SK-N-SH (cell line): ENCODE measurements at regions not wholly inside any gene's neighbourhood (a gene's known extent, or its start where the extent isn't known, plus 50 kb on each side); places are given as distances from the start of the nearest gene placed in this dataset.

ENCODE experiments used
- CTCF ChIA-PET: fragments of 300-600, 350-600 bp; formaldehyde crosslinking; extraction: SDS; loops from one replicate; lab custom pipeline; 2021; lab: Yijun Ruan, JAX
- POLR2A ChIA-PET: fragments of 350-600 bp; sonication (Branson Sonifier 250); formaldehyde crosslinking; extraction: SDS; loops from one replicate; lab custom pipeline; 2020; ENCODE audit warnings: antibody characterized with exemption, inconsistent platforms; lab: Yijun Ruan, JAX
- DNase-seq: peaks from one replicate; pipeline ENCODE4 v3.0.0; 2012
- H2AFZ ChIP-seq: fragments of 200-600 bp; sonication (generic); 2 replicates; pipeline ENCODE4 v1.8.1; 2016; ENCODE audit warnings: antibody characterized with exemption, mild to moderate bottlenecking, low read depth
- H3F3A ChIP-seq: fragments of 200-600 bp; sonication (generic); replicated peaks from 2 replicates; pipeline ENCODE3; 2016; ENCODE audit warnings: antibody characterized with exemption, mild to moderate bottlenecking; ENCODE audit not compliant: insufficient read depth
- H3K27ac ChIP-seq, 2 experiments: fragments of 200-500 bp in 1 of 2; fragments of 200-600 bp in 1 of 2; sonication (Bioruptor generic) in 1 of 2; sonication (generic), shearing (Covaris generic) in 1 of 2; 2 replicates each; pipeline versions ENCODE4 v1.5.1 to v1.6.1; 2014 to 2016; ENCODE audit warnings: low read depth in 2 of 2, inconsistent platforms in 1 of 2, low read length in 1 of 2, mild to moderate bottlenecking in 1 of 2, mixed read lengths in 1 of 2
- H3K27me3 ChIP-seq: fragments of 200-600 bp; sonication (generic), shearing (Covaris generic); 2 replicates; pipeline ENCODE4 v1.6.1; 2016; ENCODE audit warnings: mixed run types; ENCODE audit not compliant: insufficient read depth
- H3K36me3 ChIP-seq, 2 experiments: fragments of 200-500 bp in 1 of 2; fragments of 200-600 bp in 1 of 2; sonication (Bioruptor generic) in 1 of 2; sonication (generic) in 1 of 2; replicated peaks in 1 of 2; 2 replicates each; pipeline versions ENCODE3 to v1.5.1; 2014 to 2016; ENCODE audit warnings: low read length in 1 of 2, mild to moderate bottlenecking in 1 of 2; ENCODE audit not compliant: insufficient read depth in 2 of 2, control insufficient read depth in 1 of 2
- H3K4me1 ChIP-seq, 2 experiments: fragments of 200-500 bp in 1 of 2; fragments of 200-600 bp in 1 of 2; sonication (Bioruptor generic) in 1 of 2; sonication (generic), shearing (Covaris generic) in 1 of 2; 2 replicates each; pipeline versions ENCODE4 v1.5.1 to v1.6.1; 2014 to 2016; ENCODE audit warnings: low read depth in 1 of 2, low read length in 1 of 2, mixed run types in 1 of 2; ENCODE audit not compliant: insufficient read depth in 2 of 2, control insufficient read depth in 1 of 2
- H3K4me2 ChIP-seq: fragments of 200-600 bp; sonication (generic), shearing (Covaris generic); 2 replicates; pipeline ENCODE4 v1.6.1; 2017; ENCODE audit warnings: mixed run types
- H3K4me3 ChIP-seq, 2 experiments: fragments of 200-500 bp in 1 of 2; fragments of 200-600 bp in 1 of 2; sonication (Bioruptor generic) in 1 of 2; sonication (generic), shearing (Covaris generic) in 1 of 2; 2 replicates each; pipeline versions ENCODE4 v1.5.1 to v1.8.1; 2014 to 2016; ENCODE audit warnings: low read depth in 2 of 2, inconsistent platforms in 1 of 2, low read length in 1 of 2, mild to moderate bottlenecking in 1 of 2, mixed read lengths in 1 of 2, moderate library complexity in 1 of 2
- H3K79me2 ChIP-seq: fragments of 200-600 bp; sonication (generic); 2 replicates; pipeline ENCODE4 v1.8.1; 2017; ENCODE audit warnings: mild to moderate bottlenecking; ENCODE audit not compliant: insufficient read depth
- H3K9ac ChIP-seq: fragments of 200-600 bp; sonication (generic); 2 replicates; pipeline ENCODE4 v1.6.1; 2017; ENCODE audit warnings: mixed run types
- H3K9me2 ChIP-seq: fragments of 200-600 bp; sonication (generic); 2 replicates; pipeline ENCODE4 v1.6.1; 2017; ENCODE audit warnings: mixed run types
- H3K9me3 ChIP-seq: fragments of 200-600 bp; sonication (generic); 2 replicates; pipeline ENCODE4 v1.6.1; 2017; ENCODE audit warnings: mixed run types, mild to moderate bottlenecking, moderate library complexity
- H4K20me1 ChIP-seq: fragments of 200-600 bp; sonication (generic); 2 replicates; pipeline ENCODE4 v1.6.1; 2017; ENCODE audit warnings: mild to moderate bottlenecking, mixed run types; ENCODE audit not compliant: insufficient read depth
- CHD2 ChIP-seq: fragments of 150-350 bp; IDR thresholded peaks from 2 replicates; pipeline ENCODE4 v1.6.1; 2018; ENCODE audit warnings: low read length; ENCODE audit not compliant: partially characterized antibody
- ELF1 ChIP-seq: IDR thresholded peaks from 2 replicates; pipeline ENCODE4 v1.4.0; 2012
- FOXJ3 ChIP-seq: sonication (generic); formaldehyde crosslinking; IDR thresholded peaks from 2 replicates; pipeline ENCODE4 v1.5.1; 2020; ENCODE audit warnings: mild to moderate bottlenecking, missing genetic modification reagents
- FOXM1 ChIP-seq: IDR thresholded peaks from 2 replicates; pipeline ENCODE4 v1.4.0; 2012; ENCODE audit warnings: low read depth, mild to moderate bottlenecking
- GATA2 ChIP-seq: sonication (generic); formaldehyde crosslinking; IDR thresholded peaks from 2 replicates; pipeline ENCODE4 v1.5.0; 2020; ENCODE audit warnings: mild to moderate bottlenecking, missing genetic modification reagents
- JUND ChIP-seq: IDR thresholded peaks from 2 replicates; pipeline ENCODE4 v1.4.0; 2012
- MEF2A ChIP-seq: IDR thresholded peaks from 2 replicates; pipeline ENCODE4 v1.4.0; 2012; ENCODE audit warnings: low read depth, borderline replicate concordance
- NRF1 ChIP-seq: IDR thresholded peaks from 2 replicates; pipeline ENCODE4 v1.6.1; 2012; ENCODE audit warnings: low read depth, mild to moderate bottlenecking, low read length
- POLR2AphosphoS5 ChIP-seq: IDR thresholded peaks from 2 replicates; pipeline ENCODE4 v1.6.1; 2012; ENCODE audit warnings: low read depth, low read length
- RXRA ChIP-seq: IDR thresholded peaks from 2 replicates; pipeline ENCODE4 v1.4.0; 2012; ENCODE audit warnings: low read depth, mild to moderate bottlenecking, borderline replicate concordance
- SMC3 ChIP-seq: IDR thresholded peaks from 2 replicates; pipeline ENCODE4 v1.6.1; 2012; ENCODE audit warnings: low read depth, low read length, improper control_type of control experiment
- TAF1 ChIP-seq: IDR thresholded peaks from 2 replicates; pipeline ENCODE4 v1.6.1; 2012; ENCODE audit warnings: low read depth, mild to moderate bottlenecking, low read length, moderate library complexity, borderline replicate concordance
- TEAD4 ChIP-seq: IDR thresholded peaks from 2 replicates; pipeline ENCODE4 v1.4.0; 2012; ENCODE audit warnings: mild to moderate bottlenecking, borderline replicate concordance; ENCODE audit not compliant: insufficient read depth
- WGBS: methylation state at CpG from one replicate; pipeline ENCODE4 v1.1.6; 2017; ENCODE audit warnings: low lambda C conversion rate; 5-methylcytosine and 5-hydroxymethylcytosine counted together
- TF ChIP-seq, protein P1 (sequence below): fragments of 150-350 bp; IDR thresholded peaks from 2 replicates; pipeline ENCODE4 v1.6.1; 2017; ENCODE audit warnings: antibody characterized with exemption, low read length, low read depth, borderline replicate concordance
- TF ChIP-seq, protein P2 (sequence below): IDR thresholded peaks from 2 replicates; pipeline ENCODE4 v1.4.0; 2012; ENCODE audit warnings: low read depth, borderline replicate concordance
- TF ChIP-seq, protein P3 (sequence below): IDR thresholded peaks from 2 replicates; pipeline ENCODE4 v1.4.0; 2012; ENCODE audit warnings: low read depth, borderline replicate concordance
- TF ChIP-seq, protein P4 (sequence below): fragments of 200-600 bp; sonication (generic); IDR thresholded peaks from 2 replicates; pipeline ENCODE4 v1.6.1; 2017; ENCODE audit warnings: antibody characterized with exemption, mild to moderate bottlenecking, moderate library complexity

DNA sequence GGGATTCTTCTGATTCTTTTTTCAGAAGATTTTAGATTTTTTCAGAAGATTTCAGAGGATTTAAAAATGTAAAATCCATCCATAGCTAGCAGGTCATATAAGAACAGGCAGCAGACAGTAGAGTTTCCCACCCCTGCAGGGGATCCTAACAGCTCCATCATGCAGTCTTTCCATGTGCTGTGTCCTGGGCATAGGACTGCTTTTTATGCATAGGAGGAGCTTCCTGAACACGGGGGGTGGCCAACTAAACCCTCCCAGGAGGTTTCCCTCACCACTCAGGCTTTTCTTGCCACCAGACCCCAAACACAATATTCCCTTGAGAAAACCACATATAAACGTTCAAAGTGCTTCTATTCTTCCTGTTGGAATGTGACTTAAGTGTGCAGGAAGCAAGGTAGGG, 90.1 kb upstream of the TNR start:
- H3K79me2 ChIP-seq: no peaks in the 10 kb centered on the region
- no peaks in the 10 kb centered on the region for H4K20me1 ChIP-seq
- no peak overlapping the region for H3K4me3 ChIP-seq
- no peaks in the 10 kb centered on the region for H3K9me3 ChIP-seq
- H3K4me1 ChIP-seq: no peaks in the 10 kb centered on the region; a peak in 1 of 4 replicates
- ChIA-PET POLR2A (no interaction called here), CTCF (interaction anchor here (1.2 kb wide), 1 partner anchor 91 kb away, joined by 5 read pairs; no protein-coding TSS in a partner anchor)
- WGBS: 3% methylated on average over 2 of the region's 2 CpGs
- no peak for TF ChIP-seq NRF1
- TF ChIP-seq MEF2A: no peak
- no peak for TF ChIP-seq POLR2AphosphoS5
- TF ChIP-seq CHD2: no peak
- no peak for TF ChIP-seq FOXM1
- TF ChIP-seq, protein P1, sequence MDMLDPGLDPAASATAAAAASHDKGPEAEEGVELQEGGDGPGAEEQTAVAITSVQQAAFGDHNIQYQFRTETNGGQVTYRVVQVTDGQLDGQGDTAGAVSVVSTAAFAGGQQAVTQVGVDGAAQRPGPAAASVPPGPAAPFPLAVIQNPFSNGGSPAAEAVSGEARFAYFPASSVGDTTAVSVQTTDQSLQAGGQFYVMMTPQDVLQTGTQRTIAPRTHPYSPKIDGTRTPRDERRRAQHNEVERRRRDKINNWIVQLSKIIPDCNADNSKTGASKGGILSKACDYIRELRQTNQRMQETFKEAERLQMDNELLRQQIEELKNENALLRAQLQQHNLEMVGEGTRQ: no peak
- no peak for TF ChIP-seq ELF1
- no peak for TF ChIP-seq FOXJ3 (CRISPR knock-in tag)
- TF ChIP-seq, protein P2, sequence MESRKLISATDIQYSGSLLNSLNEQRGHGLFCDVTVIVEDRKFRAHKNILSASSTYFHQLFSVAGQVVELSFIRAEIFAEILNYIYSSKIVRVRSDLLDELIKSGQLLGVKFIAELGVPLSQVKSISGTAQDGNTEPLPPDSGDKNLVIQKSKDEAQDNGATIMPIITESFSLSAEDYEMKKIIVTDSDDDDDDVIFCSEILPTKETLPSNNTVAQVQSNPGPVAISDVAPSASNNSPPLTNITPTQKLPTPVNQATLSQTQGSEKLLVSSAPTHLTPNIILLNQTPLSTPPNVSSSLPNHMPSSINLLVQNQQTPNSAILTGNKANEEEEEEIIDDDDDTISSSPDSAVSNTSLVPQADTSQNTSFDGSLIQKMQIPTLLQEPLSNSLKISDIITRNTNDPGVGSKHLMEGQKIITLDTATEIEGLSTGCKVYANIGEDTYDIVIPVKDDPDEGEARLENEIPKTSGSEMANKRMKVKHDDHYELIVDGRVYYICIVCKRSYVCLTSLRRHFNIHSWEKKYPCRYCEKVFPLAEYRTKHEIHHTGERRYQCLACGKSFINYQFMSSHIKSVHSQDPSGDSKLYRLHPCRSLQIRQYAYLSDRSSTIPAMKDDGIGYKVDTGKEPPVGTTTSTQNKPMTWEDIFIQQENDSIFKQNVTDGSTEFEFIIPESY: no peak
- no peak for TF ChIP-seq RXRA
- no peak for TF ChIP-seq TAF1
- TF ChIP-seq TEAD4: no peak
- TF ChIP-seq JUND: no peak
- TF ChIP-seq, protein P3, sequence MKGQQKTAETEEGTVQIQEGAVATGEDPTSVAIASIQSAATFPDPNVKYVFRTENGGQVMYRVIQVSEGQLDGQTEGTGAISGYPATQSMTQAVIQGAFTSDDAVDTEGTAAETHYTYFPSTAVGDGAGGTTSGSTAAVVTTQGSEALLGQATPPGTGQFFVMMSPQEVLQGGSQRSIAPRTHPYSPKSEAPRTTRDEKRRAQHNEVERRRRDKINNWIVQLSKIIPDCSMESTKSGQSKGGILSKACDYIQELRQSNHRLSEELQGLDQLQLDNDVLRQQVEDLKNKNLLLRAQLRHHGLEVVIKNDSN: no peak
- no peak for TF ChIP-seq GATA2 (CRISPR knock-in tag)
- TF ChIP-seq, protein P4, sequence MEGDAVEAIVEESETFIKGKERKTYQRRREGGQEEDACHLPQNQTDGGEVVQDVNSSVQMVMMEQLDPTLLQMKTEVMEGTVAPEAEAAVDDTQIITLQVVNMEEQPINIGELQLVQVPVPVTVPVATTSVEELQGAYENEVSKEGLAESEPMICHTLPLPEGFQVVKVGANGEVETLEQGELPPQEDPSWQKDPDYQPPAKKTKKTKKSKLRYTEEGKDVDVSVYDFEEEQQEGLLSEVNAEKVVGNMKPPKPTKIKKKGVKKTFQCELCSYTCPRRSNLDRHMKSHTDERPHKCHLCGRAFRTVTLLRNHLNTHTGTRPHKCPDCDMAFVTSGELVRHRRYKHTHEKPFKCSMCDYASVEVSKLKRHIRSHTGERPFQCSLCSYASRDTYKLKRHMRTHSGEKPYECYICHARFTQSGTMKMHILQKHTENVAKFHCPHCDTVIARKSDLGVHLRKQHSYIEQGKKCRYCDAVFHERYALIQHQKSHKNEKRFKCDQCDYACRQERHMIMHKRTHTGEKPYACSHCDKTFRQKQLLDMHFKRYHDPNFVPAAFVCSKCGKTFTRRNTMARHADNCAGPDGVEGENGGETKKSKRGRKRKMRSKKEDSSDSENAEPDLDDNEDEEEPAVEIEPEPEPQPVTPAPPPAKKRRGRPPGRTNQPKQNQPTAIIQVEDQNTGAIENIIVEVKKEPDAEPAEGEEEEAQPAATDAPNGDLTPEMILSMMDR: no peak
- TF ChIP-seq SMC3: no peak
- H3K27ac ChIP-seq: no peak overlapping the region
- H3K4me2 ChIP-seq: no peak overlapping the region
- no peaks in the 10 kb centered on the region for H3F3A ChIP-seq
- H2AFZ ChIP-seq: no peak overlapping the region
- H3K27me3 ChIP-seq: no peaks in the 10 kb centered on the region
- no peak overlapping the region for H3K9ac ChIP-seq
- DNase-seq: no peak
- H3K36me3 ChIP-seq: no peaks in the 10 kb centered on the region
- H3K9me2 ChIP-seq: no peaks in the 10 kb centered on the region
